Endothelial cell of umbilical vein (primary cell): ENCODE measurements at regions not wholly inside any gene's neighbourhood (a gene's known extent, or its start where the extent isn't known, plus 50 kb on each side); places are given as distances from the start of the nearest gene placed in this dataset.

ENCODE experiments used
- CTCF ChIP-seq, 2 donors: IDR thresholded peaks; 1 replicate in 1 of 2; 2 replicates in 1 of 2; pipeline ENCODE4 v1.5.1; 2011; ENCODE audit warnings: low read length in 2 of 2, mild to moderate bottlenecking in 2 of 2, moderate library complexity in 2 of 2, control low read depth in 1 of 2, inconsistent platforms in 1 of 2, low read depth in 1 of 2; ENCODE audit not compliant: insufficient read depth in 1 of 2; ENCODE audit errors: extremely low read depth in 1 of 2
- EZH2 ChIP-seq: IDR thresholded peaks from 2 replicates; pipeline ENCODE4 v1.6.1; 2012; ENCODE audit warnings: borderline replicate concordance, low read depth, mild to moderate bottlenecking, moderate library complexity, low read length, inconsistent platforms; ENCODE audit not compliant: severe bottlenecking
- FOS ChIP-seq: IDR thresholded peaks from 2 replicates; pipeline ENCODE4 v1.6.1; 2011; ENCODE audit warnings: mild to moderate bottlenecking, low read length, moderate library complexity, borderline replicate concordance; ENCODE audit not compliant: insufficient read depth
- GATA2 ChIP-seq: IDR thresholded peaks from 2 replicates; pipeline ENCODE4 v1.7.0; 2011; ENCODE audit warnings: low read depth, mild to moderate bottlenecking, moderate library complexity, mixed read lengths, low read length; ENCODE audit not compliant: insufficient read length, insufficient read depth
- MYC ChIP-seq: IDR thresholded peaks from one replicate; pipeline ENCODE4 v1.6.1; 2011; ENCODE audit warnings: mild to moderate bottlenecking, low read depth, low read length
- POLR2A ChIP-seq: IDR thresholded peaks from 2 replicates; pipeline ENCODE4 v1.6.1; 2012; ENCODE audit warnings: low read depth, mild to moderate bottlenecking, control low read depth, low read length
- POLR2AphosphoS5 ChIP-seq: IDR thresholded peaks from 2 replicates; pipeline ENCODE4 v1.6.1; 2012; ENCODE audit warnings: low read depth, mild to moderate bottlenecking, control low read depth, low read length, moderate library complexity; ENCODE audit not compliant: insufficient read depth

GRCh38 chr4:177964061-177964460 lies 521.8 kb upstream of the AGA start:
- TF ChIP-seq CTCF (IDR thresholded peaks at IDR 0.05; ENCODE audit: extremely low read depth in 1 of 2, insufficient read depth in 1 of 2, low read depth in 1 of 2, low read length in 2 of 2) (no peak), POLR2AphosphoS5 (no peak), MYC (no peak), POLR2A (no peak), GATA2 (no peak), EZH2 (no peak), FOS (no peak)
